Tibial artery (tissue), 4 donors: ENCODE measurements at regions not wholly inside any gene's neighbourhood (a gene's known extent, or its start where the extent isn't known, plus 50 kb on each side); places are given as distances from the start of the nearest gene placed in this dataset.

Experiments used
- DNase-seq, 2 donors: peaks; one replicate each; pipeline ENCODE4 v3.0.0-alpha.2; 2019
- H3K27ac ChIP-seq, 2 donors: fragments of 200-600 bp; sonication (generic) in 1 of 2; 1 replicate in 1 of 2; 2 replicates in 1 of 2; pipeline ENCODE4 v1.5.1; 2018 to 2019; ENCODE audit warnings: mild to moderate bottlenecking in 1 of 2
- H3K27me3 ChIP-seq, 2 donors: fragments of 200-600 bp; sonication (generic) in 1 of 2; one replicate each; pipeline versions ENCODE4 v1.5.1 to v1.6.0; 2016 to 2019
- H3K36me3 ChIP-seq, 3 donors: fragments of 200-600 bp; sonication (generic) in 2 of 3; one replicate each; pipeline ENCODE4 v1.5.1; 2016 to 2019; ENCODE audit warnings: mild to moderate bottlenecking in 2 of 3
- H3K4me1 ChIP-seq, 4 donors: fragments of 200-600 bp; sonication (generic) in 2 of 4; 1 replicate in 3 of 4; 2 replicates in 1 of 4; pipeline ENCODE4 v1.5.1; 2016 to 2019
- H3K4me3 ChIP-seq, 2 donors: fragments of 200-600 bp; sonication (generic) in 1 of 2; 1 replicate in 1 of 2; 2 replicates in 1 of 2; pipeline ENCODE4 v1.5.1; 2018 to 2019; ENCODE audit warnings: mild to moderate bottlenecking in 2 of 2
- H3K9me3 ChIP-seq, 3 donors: fragments of 200-600 bp; sonication (generic) in 1 of 3; one replicate each; pipeline ENCODE4 v1.5.1; 2016 to 2019
- CTCF ChIP-seq, 2 experiments: fragments of 200-600 bp in 1 of 2; fragments of 450-650 bp in 1 of 2; IDR thresholded peaks; one replicate each; pipeline ENCODE4 v1.5.1; 2017 to 2019; ENCODE audit warnings: antibody characterized with exemption in 2 of 2, mild to moderate bottlenecking in 1 of 2, moderate library complexity in 1 of 2
- intact Hi-C: fragments of 100-400 bp; cut with DNase I; formaldehyde crosslinking; loops from one replicate; pipeline ENCODE4 v1.15.0; 2023; ENCODE audit warnings: low total_unique reads

GRCh38 chr7:136617176-136617575 is 251.3 kb upstream of the CHRM2 start:
- no peaks in the 10 kb centered on the region for H3K9me3 ChIP-seq
- H3K36me3 ChIP-seq: no peaks in the 10 kb centered on the region
- no peaks in the 10 kb centered on the region for H3K27me3 ChIP-seq
- H3K4me3 ChIP-seq: no peak overlapping the region
- DNase-seq: no peak
- no peaks in the 10 kb centered on the region for H3K4me1 ChIP-seq
- no peak overlapping the region for H3K27ac ChIP-seq
- TF ChIP-seq CTCF (IDR thresholded peaks at IDR 0.05): no peak
- intact Hi-C loops: no loop called here

GRCh38 chr7:136605532-136606329 is 262.7 kb upstream of the CHRM2 start:
- Histone ChIP-seq H3K4me1 (no peaks in the 10 kb centered on the region), H3K36me3 (no peaks in the 10 kb centered on the region), H3K9me3 (peaks cover 0 to 9% (median 0%) of the 10 kb centered on the region in 3 donors), H3K4me3 (no peak overlapping the region), H3K27ac (no peak overlapping the region), H3K27me3 (no peaks in the 10 kb centered on the region)
- intact Hi-C loops: no loop called here
- no peak for TF ChIP-seq CTCF (IDR thresholded peaks at IDR 0.05)
- DNase-seq: no peak

- Histone ChIP-seq H3K4me3 (no peak overlapping the region), H3K27me3 (no peaks in the 10 kb centered on the region), H3K9me3 (peaks cover 0 to 15% (median 0%) of the 10 kb centered on the region in 3 donors), H3K36me3 (no peaks in the 10 kb centered on the region), H3K27ac (no peak overlapping the region), H3K4me1 (no peaks in the 10 kb centered on the region)
- TF ChIP-seq CTCF (IDR thresholded peaks at IDR 0.05): no peak
- no peak for DNase-seq
- intact Hi-C loops: no loop called here
Observed at GRCh38 chr7:136601772-136602171, 266.7 kb upstream of the CHRM2 start.

- Histone ChIP-seq H3K36me3 (no peaks in the 10 kb centered on the region), H3K9me3 (peaks cover 0 to 15% (median 0%) of the 10 kb centered on the region in 3 donors), H3K4me3 (no peak overlapping the region), H3K27me3 (no peaks in the 10 kb centered on the region), H3K4me1 (no peaks in the 10 kb centered on the region), H3K27ac (no peak overlapping the region)
- intact Hi-C loops: no loop called here
- no peak for TF ChIP-seq CTCF (IDR thresholded peaks at IDR 0.05)
- DNase-seq: no peak
Observed at GRCh38 chr7:136600475-136600874, 268.0 kb upstream of the CHRM2 start.

- TF ChIP-seq CTCF (IDR thresholded peaks at IDR 0.05): no peak
- Histone ChIP-seq H3K36me3 (no peaks in the 10 kb centered on the region), H3K4me1 (no peaks in the 10 kb centered on the region), H3K4me3 (no peak overlapping the region), H3K27me3 (no peaks in the 10 kb centered on the region), H3K27ac (no peak overlapping the region), H3K9me3 (peaks cover 0 to 6% (median 0%) of the 10 kb centered on the region in 3 donors)
- DNase-seq: no peak
- intact Hi-C loops: no loop called here
Observed at GRCh38 chr7:136594739-136595144, 273.7 kb upstream of the CHRM2 start.
